H1 (cell line): ENCODE measurements at regions not wholly inside any gene's neighbourhood (a gene's known extent, or its start where the extent isn't known, plus 50 kb on each side); places are given as distances from the start of the nearest gene placed in this dataset.

ENCODE experiments used
- CTCF ChIA-PET: fragments of 300-600 bp; sonication (Branson Sonifier 250); formaldehyde crosslinking; loops from one replicate; lab custom pipeline; 2021; ENCODE audit not compliant: partially characterized antibody; lab: Charles Lee
- POLR2A ChIA-PET: fragments of 300-600 bp; sonication (Branson Sonifier 250); formaldehyde crosslinking; loops from one replicate; lab custom pipeline; 2021; ENCODE audit warnings: inconsistent platforms; ENCODE audit not compliant: partially characterized antibody; lab: Charles Lee
- DNase-seq, 2 experiments: peaks; one replicate each; pipeline versions ENCODE4 v3.0.0 to v3.0.0-alpha.2; 2010 to 2022; ENCODE audit warnings: low spot score in 2 of 2, low read depth in 1 of 2, mixed read lengths in 1 of 2
- FAIRE-seq: peaks from 2 replicates; lab custom pipeline; 2011; peaks lifted over from hg19 to GRCh38; lab: Jason Lieb, UNC
- H2AFZ ChIP-seq: 2 replicates; pipeline ENCODE4 v1.8.1; 2012; ENCODE audit warnings: low read length, inconsistent platforms
- H2AK5ac ChIP-seq: 2 replicates; pipeline ENCODE4 v1.6.1; 2013; ENCODE audit warnings: low read depth, low read length
- H2BK120ac ChIP-seq: replicated peaks from 2 replicates; pipeline ENCODE3; 2013; ENCODE audit warnings: low read depth, low read length, inconsistent platforms
- H2BK12ac ChIP-seq: 2 replicates; pipeline ENCODE4 v1.6.1; 2013; ENCODE audit warnings: low read depth, low read length
- H2BK15ac ChIP-seq: 2 replicates; pipeline ENCODE4 v1.6.1; 2013; ENCODE audit warnings: low read length
- H2BK20ac ChIP-seq: 2 replicates; pipeline ENCODE4 v1.6.1; 2013; ENCODE audit warnings: low read length
- H2BK5ac ChIP-seq: 2 replicates; pipeline ENCODE4 v1.6.1; 2013; ENCODE audit warnings: low read depth, low read length
- H3K14ac ChIP-seq: 2 replicates; pipeline ENCODE4 v1.6.1; 2013; ENCODE audit warnings: inconsistent platforms; ENCODE audit not compliant: insufficient read length
- H3K18ac ChIP-seq: 2 replicates; pipeline ENCODE4 v1.6.1; 2013; ENCODE audit warnings: low read length; ENCODE audit errors: extremely low read depth
- H3K23ac ChIP-seq: 2 replicates; pipeline ENCODE4 v1.6.1; 2013; ENCODE audit warnings: inconsistent platforms; ENCODE audit not compliant: insufficient read length
- H3K23me2 ChIP-seq: 2 replicates; pipeline ENCODE4 v1.6.1; 2013; ENCODE audit warnings: low read depth, low read length
- H3K27ac ChIP-seq: 2 replicates; pipeline ENCODE4 v1.6.1; 2011; ENCODE audit warnings: low read depth, low read length, inconsistent platforms
- H3K27me3 ChIP-seq, 4 experiments: replicated peaks in 1 of 4; 1 replicate in 1 of 4; 2 replicates in 3 of 4; pipeline versions ENCODE4 v1.6.1 to v1.8.1; 2011 to 2013; ENCODE audit warnings: low read length in 3 of 4, mild to moderate bottlenecking in 3 of 4, inconsistent platforms in 2 of 4, mixed read lengths in 2 of 4, moderate library complexity in 1 of 4; ENCODE audit not compliant: control insufficient read depth in 3 of 4, insufficient read depth in 3 of 4; ENCODE audit errors: extremely low read depth in 1 of 4
- H3K36me3 ChIP-seq, 4 experiments: 2 replicates each; pipeline versions ENCODE4 v1.6.1 to v1.8.1; 2011 to 2013; ENCODE audit warnings: mild to moderate bottlenecking in 4 of 4, low read length in 3 of 4, moderate library complexity in 2 of 4, control low read depth in 1 of 4, inconsistent platforms in 1 of 4; ENCODE audit not compliant: insufficient read depth in 4 of 4, control insufficient read depth in 2 of 4
- H3K4ac ChIP-seq: replicated peaks from 2 replicates; pipeline ENCODE3; 2013; ENCODE audit warnings: low read length, low read depth, mixed read lengths, inconsistent platforms; ENCODE audit not compliant: insufficient read length
- H3K4me1 ChIP-seq, 4 experiments: replicated peaks in 1 of 4; 1 replicate in 1 of 4; 2 replicates in 3 of 4; pipeline versions ENCODE4 v1.6.1 to v1.8.1; 2011 to 2013; ENCODE audit warnings: low read length in 3 of 4, inconsistent platforms in 2 of 4, mixed read lengths in 1 of 4; ENCODE audit not compliant: insufficient read depth in 4 of 4, control insufficient read depth in 3 of 4
- H3K4me2 ChIP-seq, 2 experiments: 2 replicates each; pipeline versions ENCODE4 v1.6.1 to v1.8.1; 2011 to 2013; ENCODE audit warnings: low read depth in 2 of 2, low read length in 2 of 2, control low read depth in 1 of 2, inconsistent platforms in 1 of 2, mild to moderate bottlenecking in 1 of 2; ENCODE audit not compliant: insufficient read depth in 1 of 2
- H3K4me3 ChIP-seq, 4 experiments: fragments of 200-600, 300-600 bp in 1 of 4; sonication (generic), shearing (Covaris generic), sonication (Bioruptor Twin) in 1 of 4; 2 replicates each; pipeline versions ENCODE4 v1.5.1 to v1.8.1; 2011 to 2016; ENCODE audit warnings: low read length in 4 of 4, low read depth in 3 of 4, control low read depth in 2 of 4, inconsistent platforms in 2 of 4, mild to moderate bottlenecking in 2 of 4, mixed read lengths in 1 of 4, moderate library complexity in 1 of 4; ENCODE audit not compliant: insufficient read depth in 2 of 4; ENCODE audit errors: extremely low read depth in 1 of 4
- H3K56ac ChIP-seq: replicated peaks from 2 replicates; pipeline ENCODE3; 2013; ENCODE audit warnings: low read depth, mild to moderate bottlenecking, mixed read lengths, low read length, inconsistent platforms; ENCODE audit not compliant: insufficient read length
- H3K79me1 ChIP-seq: 2 replicates; pipeline ENCODE4 v1.6.1; 2013; ENCODE audit warnings: low read depth, low read length, control low read depth
- H3K79me2 ChIP-seq, 2 experiments: 2 replicates each; pipeline versions ENCODE4 v1.6.1 to v1.8.1; 2012 to 2013; ENCODE audit warnings: low read length in 2 of 2, mild to moderate bottlenecking in 2 of 2, inconsistent platforms in 1 of 2; ENCODE audit not compliant: insufficient read depth in 2 of 2, control insufficient read depth in 1 of 2
- H3K9ac ChIP-seq, 4 experiments: replicated peaks in 1 of 4; 1 replicate in 1 of 4; 2 replicates in 3 of 4; pipeline versions ENCODE4 v1.6.1 to v1.8.1; 2011 to 2013; ENCODE audit warnings: low read depth in 3 of 4, low read length in 3 of 4, control low read depth in 2 of 4, mild to moderate bottlenecking in 2 of 4, moderate library complexity in 2 of 4, inconsistent platforms in 1 of 4; ENCODE audit errors: extremely low read depth in 1 of 4
- H3K9me3 ChIP-seq, 2 experiments: 2 replicates each; pipeline versions ENCODE4 v1.6.1 to v1.8.1; 2012 to 2013; ENCODE audit warnings: mild to moderate bottlenecking in 2 of 2, moderate library complexity in 2 of 2, control low read depth in 1 of 2, inconsistent platforms in 1 of 2, low read depth in 1 of 2, low read length in 1 of 2, mixed read lengths in 1 of 2; ENCODE audit not compliant: insufficient read depth in 2 of 2
- H4K20me1 ChIP-seq, 2 experiments: replicated peaks in 1 of 2; 2 replicates each; pipeline versions ENCODE3 to v1.8.1; 2011 to 2013; ENCODE audit warnings: inconsistent platforms in 2 of 2, low read length in 2 of 2, mild to moderate bottlenecking in 1 of 2; ENCODE audit not compliant: insufficient read depth in 2 of 2, control insufficient read depth in 1 of 2
- H4K5ac ChIP-seq: 2 replicates; pipeline ENCODE4 v1.6.1; 2013; ENCODE audit warnings: low read length, low read depth, mixed read lengths, inconsistent platforms; ENCODE audit not compliant: insufficient read length
- H4K8ac ChIP-seq: 2 replicates; pipeline ENCODE4 v1.8.0; 2013; ENCODE audit warnings: mild to moderate bottlenecking, moderate library complexity, low read length, inconsistent platforms; ENCODE audit not compliant: insufficient read depth; ENCODE audit errors: extremely low read depth
- H4K91ac ChIP-seq: replicated peaks from 2 replicates; pipeline ENCODE3; 2013; ENCODE audit warnings: low read length, mixed read lengths, inconsistent platforms; ENCODE audit not compliant: insufficient read length
- ASH2L ChIP-seq: fragments of 200-600, 300-600 bp; sonication (generic); IDR thresholded peaks from one replicate; pipeline ENCODE4 v1.7.1; 2017; ENCODE audit warnings: low read length
- BACH1 ChIP-seq: IDR thresholded peaks from 2 replicates; pipeline ENCODE4 v1.6.1; 2012; ENCODE audit warnings: low read length, improper control_type of control experiment
- BRCA1 ChIP-seq: IDR thresholded peaks from 2 replicates; pipeline ENCODE4 v1.6.1; 2012; ENCODE audit warnings: low read depth, low read length, improper control_type of control experiment
- CHD2 ChIP-seq: IDR thresholded peaks from 2 replicates; pipeline ENCODE4 v1.6.1; 2012; ENCODE audit warnings: low read length, improper control_type of control experiment
- GTF2F1 ChIP-seq: IDR thresholded peaks from 2 replicates; pipeline ENCODE4 v1.6.1; 2012; ENCODE audit warnings: low read depth, low read length, improper control_type of control experiment, borderline replicate concordance
- JUND ChIP-seq: IDR thresholded peaks from 2 replicates; pipeline ENCODE4 v1.6.1; 2011; ENCODE audit warnings: mild to moderate bottlenecking, improper control_type of control experiment, low read length
- MAX ChIP-seq: IDR thresholded peaks from 2 replicates; pipeline ENCODE4 v1.6.1; 2012; ENCODE audit warnings: inconsistent platforms
- RBBP5 ChIP-seq: IDR thresholded peaks from 2 replicates; pipeline ENCODE4 v1.7.1; 2012; ENCODE audit warnings: low read depth, mild to moderate bottlenecking, inconsistent platforms, low read length, moderate library complexity, borderline replicate concordance
- WGBS, 2 experiments: shearing (Covaris generic) in 1 of 2; methylation state at CpG; one replicate each; pipeline versions ENCODE4 v1.1.6 to v1.1.7; 2013 to 2015; ENCODE audit warnings: low lambda C conversion rate in 2 of 2, mixed read lengths in 2 of 2, inconsistent platforms in 1 of 2, low coverage in 1 of 2, missing lambda C conversion rate in 1 of 2; ENCODE audit not compliant: insufficient replicate concordance in 2 of 2, insufficient coverage in 1 of 2, insufficient read length in 1 of 2; ENCODE audit errors: extremely low coverage in 1 of 2, missing lambda C conversion rate in 1 of 2; 5-methylcytosine and 5-hydroxymethylcytosine counted together
- TF ChIP-seq, protein P1 (sequence below): IDR thresholded peaks from 2 replicates; pipeline ENCODE4 v1.6.1; 2012; ENCODE audit warnings: inconsistent platforms

DNA sequence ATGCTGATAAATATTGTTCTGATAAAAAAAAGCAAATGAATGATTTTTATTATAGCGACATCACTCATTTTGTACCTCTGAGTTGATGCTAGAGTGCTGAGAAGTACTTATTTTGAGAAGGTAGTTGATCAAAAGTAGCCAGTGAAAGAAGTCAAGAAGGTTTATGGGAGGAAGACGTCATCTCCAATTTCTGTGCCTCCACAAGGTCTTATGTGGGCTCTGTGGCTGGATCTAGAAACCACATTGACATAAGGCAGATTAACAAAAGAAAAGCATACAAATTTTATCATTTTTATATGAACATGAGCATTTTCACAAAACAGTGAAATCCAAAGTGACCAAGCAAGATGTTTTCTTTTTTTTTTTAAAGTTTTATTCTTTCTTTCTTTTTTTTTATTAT is 289.5 kb upstream of the FAR2 start:
- FAIRE-seq (no peak), DNase-seq (no peak)
- 94% methylated on average over 2 of the region's 2 CpGs; no CpG with 5 or more reads in 1 of the 2 experiments for WGBS, 2 experiments
- no peak overlapping the region for H3K4ac ChIP-seq
- H3K9ac ChIP-seq, result no peak overlapping the region
- no peaks in the 10 kb centered on the region for H3K9me3 ChIP-seq
- ChIA-PET CTCF (no interaction called here), POLR2A (no interaction called here)
- no peaks in the 10 kb centered on the region for H3K23me2 ChIP-seq
- H4K8ac ChIP-seq, result no peak overlapping the region
- no peaks in the 10 kb centered on the region for H3K79me1 ChIP-seq
- H3K18ac ChIP-seq, result no peak overlapping the region
- no peak overlapping the region for H3K23ac ChIP-seq
- no peaks in the 10 kb centered on the region for H3K4me1 ChIP-seq
- no peaks in the 10 kb centered on the region for H3K36me3 ChIP-seq
- H3K27me3 ChIP-seq, result no peaks in the 10 kb centered on the region
- H2BK20ac ChIP-seq, result no peak overlapping the region
- H2AK5ac ChIP-seq, result no peak overlapping the region
- no peak overlapping the region for H3K4me2 ChIP-seq
- H3K4me3 ChIP-seq, result no peak overlapping the region
- no peak overlapping the region for H4K5ac ChIP-seq
- no peaks in the 10 kb centered on the region for H3K79me2 ChIP-seq
- H2AFZ ChIP-seq, result no peak overlapping the region
- no peak overlapping the region for H3K56ac ChIP-seq
- no peak overlapping the region for H3K14ac ChIP-seq
- no peak overlapping the region for H2BK5ac ChIP-seq
- H4K20me1 ChIP-seq, result no peaks in the 10 kb centered on the region
- H2BK12ac ChIP-seq, result no peak overlapping the region
- no peak overlapping the region for H2BK120ac ChIP-seq
- no peak overlapping the region for H4K91ac ChIP-seq
- TF ChIP-seq JUND, result no peak
- TF ChIP-seq BRCA1, result no peak
- TF ChIP-seq BACH1, result no peak
- TF ChIP-seq ASH2L, result no peak
- TF ChIP-seq, protein P1, sequence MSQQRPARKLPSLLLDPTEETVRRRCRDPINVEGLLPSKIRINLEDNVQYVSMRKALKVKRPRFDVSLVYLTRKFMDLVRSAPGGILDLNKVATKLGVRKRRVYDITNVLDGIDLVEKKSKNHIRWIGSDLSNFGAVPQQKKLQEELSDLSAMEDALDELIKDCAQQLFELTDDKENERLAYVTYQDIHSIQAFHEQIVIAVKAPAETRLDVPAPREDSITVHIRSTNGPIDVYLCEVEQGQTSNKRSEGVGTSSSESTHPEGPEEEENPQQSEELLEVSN, result no peak
- TF ChIP-seq MAX, result no peak
- no peak for TF ChIP-seq CHD2
- TF ChIP-seq GTF2F1, result no peak
- TF ChIP-seq RBBP5, result no peak
- no peak overlapping the region for H2BK15ac ChIP-seq
- H3K27ac ChIP-seq, result no peak overlapping the region
